ENCODE measurements at regions not wholly inside any gene's neighbourhood (a gene's known extent, or its start where the extent isn't known, plus 50 kb on each side); places are given as distances from the start of the nearest gene placed in this dataset.

DNA sequence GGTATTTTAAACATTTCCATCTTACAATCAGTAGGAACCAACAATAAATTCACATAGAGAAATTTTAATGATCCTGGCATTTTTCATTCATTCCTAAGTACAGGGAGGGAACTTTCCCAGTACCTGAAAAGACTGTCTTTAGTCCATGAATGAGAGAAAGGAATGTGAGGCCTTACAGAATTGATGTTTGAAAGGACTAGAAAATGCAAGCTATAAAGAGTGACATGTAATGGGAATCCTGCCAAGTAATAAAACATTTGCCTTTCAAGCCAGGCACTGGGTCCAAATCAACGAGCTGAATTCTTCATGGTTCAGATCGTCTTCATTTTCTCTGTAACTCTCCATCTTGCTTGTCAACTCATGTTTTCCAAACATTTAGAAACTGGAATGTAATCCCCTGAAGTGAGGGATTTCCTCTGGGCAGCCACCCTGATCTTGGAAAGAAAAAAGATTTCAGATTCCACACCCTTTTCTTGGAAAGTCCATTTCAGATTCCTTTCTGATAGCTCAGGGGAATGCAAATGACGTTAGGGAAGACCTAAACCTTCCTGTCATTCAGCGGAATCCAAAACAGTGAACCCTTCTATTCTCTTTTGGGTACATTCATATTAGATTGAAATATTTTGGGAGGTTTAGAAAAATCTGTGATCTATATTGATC is 315.8 kb downstream of the SH3GL2 start:
- DNase-seq: no peak

DNA sequence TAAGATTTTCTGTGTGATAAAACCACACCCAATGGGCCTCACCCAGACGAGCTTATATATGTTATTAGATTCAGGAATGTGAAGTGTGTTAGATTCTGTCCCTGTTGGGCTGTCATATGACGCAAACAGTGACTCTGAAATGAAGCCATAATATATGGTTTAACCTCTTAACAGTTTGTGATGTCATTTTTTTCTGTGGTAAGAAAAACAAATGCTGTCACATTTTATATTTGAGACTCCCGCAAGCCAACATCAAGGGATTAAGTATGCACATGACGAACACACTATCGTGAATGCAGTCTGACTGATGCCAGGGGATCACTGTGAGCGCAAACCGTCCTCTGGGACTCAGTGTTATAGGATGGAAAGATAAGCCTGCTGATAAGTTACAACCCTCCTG is 321.7 kb downstream of the SH3GL2 start:
- no peak for DNase-seq

DNA sequence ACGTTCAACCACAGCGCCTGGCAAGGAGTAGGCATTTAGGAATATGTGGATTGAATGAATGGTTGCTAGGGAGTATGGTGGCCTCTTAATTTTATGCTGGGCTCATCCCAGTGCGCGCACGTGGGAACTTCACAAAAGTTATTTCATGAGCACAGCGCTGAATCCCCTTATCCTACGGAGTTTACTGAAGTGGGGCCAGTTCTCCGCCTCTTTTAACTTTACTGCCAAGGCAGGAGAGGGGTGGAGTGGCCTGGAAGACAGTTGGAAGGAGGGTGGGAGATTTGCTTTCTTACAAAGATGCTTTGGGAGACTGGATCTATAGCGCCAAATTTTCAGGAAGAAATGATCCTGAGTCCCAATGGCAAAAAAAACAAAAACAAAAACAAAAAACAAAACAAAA is 326.5 kb downstream of the SH3GL2 start:
- no peak for DNase-seq

DNA sequence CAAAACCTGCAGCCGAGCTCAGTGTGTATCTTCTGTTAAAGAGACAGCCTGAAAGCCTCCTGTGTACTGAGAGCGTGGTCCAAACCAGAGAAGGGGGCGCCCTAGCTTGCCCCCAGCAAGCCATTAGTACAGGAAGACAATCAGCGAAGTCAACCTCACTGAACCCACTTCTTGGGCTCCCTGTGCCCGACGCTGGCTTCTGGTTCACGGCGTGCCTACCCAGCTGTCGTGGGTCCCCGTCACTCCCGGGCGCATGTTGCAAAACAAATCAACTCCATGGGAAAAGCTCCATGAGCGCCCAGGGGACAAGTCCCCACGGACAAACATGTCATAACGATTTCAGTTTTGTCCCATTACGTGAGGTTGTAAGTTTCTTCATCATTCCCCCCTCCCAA is 326.9 kb downstream of the SH3GL2 start:
- DNase-seq: no peak

DNA sequence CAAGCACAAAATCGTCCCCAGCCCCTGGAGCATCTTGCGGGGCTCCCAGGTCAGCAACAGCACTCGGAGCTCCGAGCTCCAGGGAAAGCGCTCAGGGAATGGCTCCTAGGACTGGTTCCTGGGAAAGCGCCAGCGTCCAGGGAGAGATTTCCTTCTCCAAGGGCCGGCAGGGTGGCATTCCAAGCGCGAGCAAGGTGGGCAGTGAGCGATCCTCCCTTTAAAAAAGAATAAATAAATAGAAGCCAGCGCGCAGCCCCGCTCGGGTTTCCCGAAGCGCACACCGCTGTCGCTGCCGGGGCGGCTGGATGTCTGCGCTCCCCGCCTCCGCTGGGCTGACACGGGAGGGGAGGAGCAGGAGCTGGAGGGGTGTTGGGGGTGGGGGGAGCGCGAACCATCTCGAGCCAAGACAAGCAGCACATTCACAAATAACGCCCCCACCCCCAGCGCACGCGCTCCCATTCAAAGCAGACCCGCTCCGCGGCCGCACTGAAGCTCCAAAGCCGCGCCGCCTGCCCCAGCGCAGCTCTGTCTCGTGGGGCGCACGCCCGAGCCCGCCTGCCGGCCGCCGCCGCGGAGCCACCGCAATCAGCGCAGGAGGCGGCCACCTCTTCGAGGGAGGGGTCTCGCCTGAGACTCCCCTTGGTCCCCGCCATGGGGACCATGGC is 327.4 kb downstream of the SH3GL2 start:
- no peak for DNase-seq

DNA sequence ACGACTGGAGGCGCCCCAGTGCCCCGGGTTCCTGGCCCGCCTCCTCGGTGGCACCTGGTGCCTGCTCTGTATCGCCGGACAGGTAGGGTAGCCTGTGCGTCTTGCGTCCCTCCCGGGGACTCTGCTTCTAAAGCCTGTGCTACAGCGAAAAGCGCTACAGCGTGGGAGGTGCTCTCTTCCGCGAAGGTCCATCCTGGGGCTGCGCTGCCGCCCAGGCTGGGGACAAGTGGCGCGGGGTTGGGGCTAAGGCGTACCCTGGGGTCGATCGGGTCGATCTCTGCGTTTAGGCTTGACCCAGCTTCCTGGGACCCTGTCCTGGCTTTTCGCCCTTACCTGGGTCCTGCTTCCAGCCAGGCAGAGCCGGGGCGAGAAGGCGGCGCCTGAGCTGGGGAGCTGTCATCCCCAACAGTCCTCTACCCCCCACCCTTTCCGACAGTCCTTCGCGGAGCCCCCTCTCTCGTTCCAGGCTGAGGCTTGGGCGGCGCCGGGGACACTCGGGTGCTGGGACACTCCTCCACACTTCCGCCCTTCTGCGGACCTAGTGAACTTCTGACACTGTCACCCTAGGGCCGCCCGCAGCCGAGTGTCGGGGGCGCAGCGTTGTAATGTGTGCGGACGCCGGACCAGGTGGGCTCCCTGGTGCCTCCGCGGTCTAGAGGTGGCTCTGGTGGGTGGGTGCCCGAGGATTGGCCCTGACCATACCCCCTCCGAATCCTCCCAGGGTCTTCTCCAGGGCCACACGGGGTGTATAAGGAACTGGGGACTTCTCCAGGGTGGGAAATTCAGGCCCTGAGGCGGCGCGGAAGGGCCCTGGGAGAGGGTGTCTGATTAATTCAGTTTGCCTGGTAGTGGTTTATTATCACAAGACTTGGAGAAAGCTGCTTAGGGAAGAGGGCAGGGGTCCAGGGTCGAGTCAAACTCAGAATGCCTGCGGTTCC is 328.2 kb downstream of the SH3GL2 start:
- no peak for DNase-seq

DNA sequence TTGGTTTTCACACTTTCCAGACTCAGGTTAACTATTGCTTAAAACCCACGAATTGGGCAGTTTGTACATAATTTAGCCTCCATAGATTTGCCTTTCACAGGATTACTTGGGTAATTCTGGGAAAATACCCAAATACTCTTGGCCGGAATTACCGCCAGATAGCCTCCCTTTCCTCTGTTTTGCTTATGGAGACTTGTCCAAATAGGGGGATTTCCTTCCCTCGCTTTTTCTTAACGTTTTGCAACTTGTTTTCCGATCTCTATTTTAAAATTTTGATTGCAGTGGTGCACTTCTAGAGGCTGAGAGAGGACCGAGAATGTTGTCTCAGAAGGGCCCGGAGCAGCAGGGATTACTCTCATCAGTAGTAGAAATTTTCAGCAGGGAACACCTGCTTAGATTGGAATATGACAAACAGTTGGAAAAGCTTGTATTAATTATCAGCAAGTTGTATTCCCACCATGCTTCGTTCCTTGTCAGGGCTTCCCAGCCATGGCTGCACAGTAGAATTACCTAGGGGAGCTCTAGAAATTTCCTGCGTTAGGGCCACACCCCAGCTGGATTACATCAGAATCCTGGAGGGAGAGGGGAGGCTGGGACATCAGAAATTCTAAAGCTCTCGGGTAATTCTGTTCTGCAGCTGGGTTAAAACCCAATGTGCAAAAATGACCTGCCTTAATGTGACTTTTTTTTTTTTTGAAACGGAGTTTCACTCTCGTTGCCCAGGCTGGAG is 329.1 kb downstream of the SH3GL2 start:
- no peak for DNase-seq

DNA sequence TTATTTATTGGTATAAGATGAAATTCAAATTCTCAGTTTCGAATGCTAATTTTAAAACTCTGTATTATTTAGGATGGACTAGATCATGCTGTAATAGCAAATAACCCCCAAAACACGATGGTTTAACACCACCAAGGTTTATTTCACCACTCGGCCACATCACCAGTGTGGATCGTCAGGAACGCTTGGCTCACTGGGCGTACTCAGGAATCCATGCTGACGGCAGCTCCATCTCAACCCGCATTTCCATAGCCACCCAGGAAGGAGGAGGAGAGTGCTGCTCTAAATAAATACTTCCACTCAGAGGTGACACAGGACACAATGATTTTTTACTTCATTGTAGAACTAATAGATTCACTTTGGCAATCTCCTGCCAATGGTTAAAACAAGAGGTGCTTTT is 347.4 kb downstream of the SH3GL2 start:
- DNase-seq: no peak

DNA sequence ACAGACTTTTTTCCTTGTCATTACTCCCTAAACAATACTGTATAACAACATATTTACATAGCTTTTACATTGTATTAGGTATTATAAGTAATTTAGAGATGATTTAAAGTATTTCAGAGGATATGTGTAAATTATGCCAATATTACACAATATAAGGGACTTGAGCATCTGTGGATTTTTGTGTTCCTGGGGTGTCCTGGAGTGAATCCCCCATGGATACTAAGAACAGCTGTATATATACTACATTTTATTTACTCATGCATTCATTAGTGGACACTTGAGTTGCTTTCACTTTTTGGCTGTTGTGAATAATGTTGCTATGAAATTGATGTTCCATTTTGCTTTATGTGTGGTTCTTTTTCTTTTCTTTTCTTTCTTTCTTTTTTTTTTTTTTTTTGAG is 348.8 kb downstream of the SH3GL2 start:
- DNase-seq: no peak

DNA sequence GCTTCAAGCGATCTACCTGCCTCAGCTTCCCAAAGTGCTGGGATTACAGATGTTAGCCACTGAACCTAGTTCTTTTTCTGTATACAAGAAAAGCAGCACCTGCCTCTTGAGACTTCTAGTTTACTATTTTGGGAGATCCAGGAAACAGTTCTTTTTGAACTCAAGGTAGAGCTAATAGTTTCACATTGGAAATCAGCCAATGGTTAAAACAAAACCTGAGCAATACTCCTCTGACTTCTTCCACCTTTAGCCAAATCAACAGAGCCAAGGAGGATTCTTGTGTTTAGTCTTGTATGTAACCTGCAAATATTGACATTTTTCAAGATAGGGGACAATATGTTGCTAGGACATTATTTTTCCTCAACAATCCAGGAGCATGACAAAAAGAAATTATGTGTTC is 349.4 kb downstream of the SH3GL2 start:
- no peak for DNase-seq

DNA sequence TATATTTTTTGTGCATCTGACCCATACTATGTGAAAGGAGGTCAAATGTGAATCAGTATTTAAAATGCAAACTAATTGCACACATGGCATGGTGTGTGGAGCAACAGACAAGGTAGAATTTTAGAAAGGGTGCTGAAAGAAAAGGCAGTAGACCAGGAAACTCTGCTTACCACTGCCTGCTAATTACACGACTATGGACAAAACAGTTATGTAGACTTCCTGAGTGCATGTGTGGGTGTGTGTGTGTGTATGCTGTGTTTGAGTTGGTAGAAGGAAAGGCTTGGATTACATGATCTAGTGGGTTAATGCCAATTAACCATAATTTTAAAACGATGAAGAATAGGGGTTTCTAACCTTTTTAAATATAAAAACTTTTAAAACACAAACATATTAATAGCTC is 349.9 kb downstream of the SH3GL2 start:
- DNase-seq: no peak

DNA sequence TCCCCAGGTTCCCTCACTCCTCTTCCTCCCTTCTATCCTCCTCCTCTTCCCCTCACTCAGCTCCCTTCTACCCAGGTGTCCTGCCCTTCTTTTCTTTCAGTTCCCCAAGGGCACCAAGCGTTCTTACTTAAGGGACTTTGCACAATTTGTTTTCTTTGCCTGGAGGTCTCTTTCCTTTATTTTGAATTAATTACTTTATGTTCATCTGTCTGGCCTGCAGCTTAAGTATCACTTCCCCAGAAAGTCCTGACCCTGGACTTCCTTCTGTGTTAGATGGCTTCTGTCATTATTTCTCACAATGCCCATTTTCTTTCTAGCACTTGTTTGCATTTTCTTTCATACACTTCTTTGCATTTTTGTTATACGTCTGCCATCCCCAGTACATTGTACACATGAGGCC is 350.6 kb downstream of the SH3GL2 start:
- DNase-seq: no peak

DNA sequence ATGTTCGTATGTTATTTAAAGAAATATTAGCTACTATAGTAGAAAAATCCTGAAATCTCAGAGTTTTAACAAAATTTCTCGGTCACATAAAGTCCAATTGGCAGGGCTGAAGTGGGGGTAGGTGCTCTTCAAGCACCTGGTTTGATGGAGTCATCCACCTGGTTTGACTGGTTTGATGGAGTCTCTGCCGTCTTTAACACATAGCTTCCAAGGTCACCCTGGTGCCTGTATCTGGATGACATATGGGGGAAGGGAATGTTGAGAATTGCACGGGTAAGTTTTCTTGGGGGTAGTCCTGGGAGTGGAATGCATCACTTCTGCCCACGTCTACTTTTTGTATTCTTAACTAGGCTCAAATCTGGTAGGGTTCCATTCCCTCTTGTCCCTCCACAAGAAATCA is 351.2 kb downstream of the SH3GL2 start:
- DNase-seq: no peak

DNA sequence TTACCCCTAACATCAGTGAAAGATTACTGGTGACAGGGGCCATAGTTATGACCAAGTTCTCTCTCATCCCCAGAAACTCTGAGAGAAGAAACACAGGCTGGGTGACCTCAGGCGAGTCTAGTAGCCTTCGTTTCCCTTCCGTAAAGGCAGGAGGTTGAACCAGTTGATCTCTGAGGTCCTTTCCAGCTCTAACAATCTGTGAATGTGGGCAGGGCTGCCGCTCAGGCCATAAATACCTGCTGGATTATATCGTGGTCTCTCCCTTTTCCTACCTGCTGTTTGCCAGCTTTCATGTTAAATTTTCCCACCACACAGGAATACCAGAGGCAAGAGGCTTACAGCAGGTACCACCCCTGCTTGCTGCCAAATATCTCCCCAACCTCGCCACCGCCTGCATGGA is 357.5 kb downstream of the SH3GL2 start:
- no peak for DNase-seq

DNA sequence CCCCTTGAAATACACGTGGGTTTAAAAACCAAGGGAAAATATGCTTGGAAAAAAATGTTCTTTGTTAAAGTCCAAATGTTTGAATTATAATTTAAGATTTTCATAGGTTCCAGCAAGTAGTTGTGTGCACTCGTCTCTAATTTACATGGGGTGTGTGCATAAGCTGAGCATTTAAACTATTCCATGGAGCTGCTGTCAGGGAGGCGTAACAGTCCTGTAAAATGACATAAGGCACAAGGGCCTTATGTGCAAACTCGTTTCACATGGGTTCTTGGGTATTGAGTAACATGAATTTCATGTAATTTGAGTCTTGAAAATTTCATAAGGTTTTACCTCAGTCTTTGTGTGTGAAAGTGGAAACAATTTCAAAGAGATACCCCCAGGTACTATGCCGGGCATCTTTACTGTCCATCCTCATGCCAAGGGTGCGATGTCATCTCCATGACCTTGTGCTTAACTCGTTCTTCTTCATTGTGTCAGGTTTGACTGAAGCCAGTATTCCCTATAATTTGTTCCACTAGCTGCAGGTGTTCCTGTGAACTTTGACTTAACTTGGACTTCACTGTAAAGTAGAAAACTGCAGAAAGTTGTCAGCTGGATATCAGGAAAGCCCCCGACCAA is 359.3 kb downstream of the SH3GL2 start:
- DNase-seq: no peak

DNA sequence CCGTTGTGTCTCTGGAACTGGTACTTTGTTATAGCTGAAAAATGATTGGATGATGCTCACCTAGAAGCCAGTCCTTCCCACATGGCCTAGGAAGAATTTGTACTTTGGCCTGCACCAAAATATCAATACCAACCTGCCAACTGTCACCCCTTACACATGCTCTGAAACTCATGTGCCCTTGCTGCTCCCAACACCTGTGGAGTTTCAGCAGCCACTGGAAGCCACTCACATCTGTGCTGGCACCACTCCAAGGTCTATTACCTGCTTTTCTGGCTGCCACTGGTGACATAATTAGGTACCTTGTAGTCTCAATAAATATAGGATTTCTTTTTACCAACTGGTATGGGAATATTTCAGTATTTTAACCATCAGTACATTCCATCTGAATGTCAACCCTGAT is 363.6 kb downstream of the SH3GL2 start:
- DNase-seq: no peak

DNA sequence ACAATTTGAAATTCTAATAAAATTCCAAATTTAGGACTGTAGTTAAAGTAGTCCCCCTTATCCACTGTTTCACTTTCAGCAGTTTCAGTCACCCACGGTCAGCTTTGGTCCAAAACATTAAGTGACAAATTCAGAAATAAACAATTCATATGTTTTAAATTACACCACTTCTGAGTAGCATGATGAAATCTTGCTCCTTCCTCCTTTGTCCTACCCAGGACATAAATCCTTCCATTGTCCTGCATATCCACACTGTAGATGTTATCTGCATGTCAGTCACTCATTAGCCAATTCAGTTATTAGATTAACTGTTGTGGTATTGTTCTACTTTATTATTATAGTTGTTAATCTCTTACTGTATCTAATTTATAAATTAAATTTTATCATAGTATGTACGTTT is 376.5 kb downstream of the SH3GL2 start:
- DNase-seq: no peak

DNA sequence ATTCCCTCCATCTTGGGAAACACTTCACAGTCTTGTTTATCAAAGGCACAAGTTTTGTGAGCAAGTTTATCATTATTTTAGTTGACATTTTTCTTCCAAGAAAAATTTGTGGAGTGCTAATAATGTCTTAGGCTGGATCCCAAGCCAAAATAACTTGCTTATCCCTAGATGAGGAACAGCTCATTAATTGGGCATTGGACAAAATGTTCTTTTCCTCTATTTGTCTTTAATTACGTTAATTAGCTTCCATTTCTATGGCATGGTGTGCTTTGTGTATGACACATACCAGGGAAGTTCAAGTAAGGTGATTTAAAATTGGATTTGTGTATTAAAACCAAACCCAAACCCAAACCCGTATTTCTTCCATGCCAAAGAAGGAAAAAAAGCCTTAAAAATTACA is 379.5 kb downstream of the SH3GL2 start:
- no peak for DNase-seq

DNA sequence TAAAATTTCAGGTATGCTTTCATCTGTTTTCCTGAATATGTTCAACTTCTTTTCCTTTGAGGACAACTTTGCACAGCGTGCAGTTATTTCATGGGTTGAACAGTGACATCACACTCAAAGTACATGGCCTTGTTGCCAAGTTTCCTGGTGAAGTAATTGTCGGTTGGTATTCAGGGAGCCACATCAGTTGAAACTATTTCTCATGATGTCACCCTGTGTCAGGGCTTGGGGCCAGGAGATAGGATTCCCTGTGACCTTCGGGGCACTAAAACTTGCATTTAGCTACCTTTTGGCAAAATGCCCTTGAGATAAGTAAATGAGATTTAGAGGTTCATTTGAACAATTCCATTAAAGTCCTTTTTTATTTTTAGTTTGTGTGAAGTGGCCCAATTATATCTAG is 383.9 kb downstream of the SH3GL2 start:
- DNase-seq: no peak

DNA sequence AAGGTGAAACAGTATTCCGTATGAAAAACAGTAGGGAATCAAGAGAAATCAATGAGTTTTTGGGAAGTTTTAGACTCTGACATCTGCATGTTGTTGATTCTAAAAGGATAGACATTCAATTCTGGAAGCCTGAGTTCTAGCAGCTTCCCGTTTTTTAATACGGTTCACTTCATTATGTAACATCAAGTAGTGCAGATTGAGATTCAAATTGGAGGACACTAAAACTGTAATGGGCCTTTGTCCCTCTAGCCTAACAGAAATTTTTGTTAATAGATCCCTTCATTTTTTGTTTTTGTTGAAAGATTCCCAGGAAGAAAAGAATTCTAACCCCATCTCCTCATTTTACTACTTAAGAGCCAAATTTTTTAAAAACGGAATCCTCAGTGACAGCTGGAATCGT is 384.6 kb downstream of the SH3GL2 start:
- DNase-seq: no peak

DNA sequence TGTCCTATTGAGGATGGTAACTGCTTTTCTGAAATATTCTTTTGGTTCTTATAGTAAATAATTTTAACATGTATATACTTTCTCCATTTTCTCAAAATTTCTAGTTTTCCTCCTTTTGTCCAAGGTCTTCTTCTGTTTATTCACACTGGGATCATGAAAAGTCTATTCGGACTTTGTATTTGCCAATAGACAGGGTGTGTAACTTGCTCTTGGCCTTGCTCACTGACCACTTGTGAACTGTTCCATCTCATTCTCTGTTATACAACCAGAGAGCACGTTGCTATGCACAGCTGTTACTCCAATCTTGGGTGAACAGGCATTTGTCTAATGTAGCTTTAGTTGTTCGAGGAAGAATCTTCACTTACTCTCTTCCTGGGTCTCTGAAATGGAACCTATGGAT is 388.9 kb downstream of the SH3GL2 start:
- no peak for DNase-seq

DNA sequence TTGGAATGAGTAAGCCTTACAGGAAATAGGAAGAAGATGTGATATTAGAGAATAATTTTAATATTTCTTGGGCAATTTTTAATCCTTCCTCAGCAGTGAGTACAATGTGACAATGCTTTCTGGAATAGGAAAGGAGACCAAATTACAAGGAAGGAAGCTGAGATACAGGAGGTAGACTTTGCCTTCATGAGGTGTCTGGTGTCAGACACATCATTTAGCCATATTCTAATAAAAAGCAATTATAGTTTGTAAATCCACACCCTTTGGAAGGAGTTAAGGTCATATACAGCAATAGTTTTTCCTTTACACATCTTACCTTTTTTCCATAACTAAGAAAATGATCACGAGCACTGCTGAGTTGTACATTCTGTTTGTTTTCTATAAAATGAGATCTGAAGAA is 390.4 kb downstream of the SH3GL2 start:
- no peak for DNase-seq

DNA sequence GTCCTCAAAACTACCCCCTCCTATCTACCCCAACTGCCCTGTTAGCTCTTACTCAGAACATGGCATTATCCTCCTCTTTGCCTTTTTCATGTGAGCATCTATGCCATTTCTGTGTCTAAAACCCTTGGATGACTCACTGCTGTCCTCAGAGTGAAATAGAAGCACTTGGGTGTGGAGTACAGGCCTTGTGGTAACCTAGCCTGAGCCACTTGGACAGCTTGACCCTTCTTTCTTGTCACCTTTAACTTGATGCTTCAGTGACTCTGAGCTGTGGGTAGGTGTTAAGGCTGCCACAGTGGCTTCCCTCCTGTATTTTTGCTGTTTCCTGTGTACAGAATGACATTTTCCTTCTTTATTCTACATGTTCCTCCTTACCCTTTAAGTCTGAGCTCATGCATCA is 391.4 kb downstream of the SH3GL2 start:
- DNase-seq: no peak
